Naive thymus-derived CD4-positive, alpha-beta T cell (primary cell): ENCODE measurements at regions not wholly inside any gene's neighbourhood (a gene's known extent, or its start where the extent isn't known, plus 50 kb on each side); places are given as distances from the start of the nearest gene placed in this dataset.

Experiments used
- ATAC-seq: fragments of 150-1000 bp; cut with Tn5 transposase; 2 replicates; pipeline ENCODE4 v1.10.0; 2021; ENCODE audit warnings: mild to moderate bottlenecking, moderate library complexity
- CTCF ChIA-PET: fragments of 350-600 bp; sonication (Branson Sonifier 250); formaldehyde crosslinking; loops from one replicate; lab custom pipeline; 2021; ENCODE audit warnings: antibody characterized with exemption; lab: Charles Lee
- POLR2A ChIA-PET: fragments of 350-600 bp; sonication (Branson Sonifier 250); formaldehyde crosslinking; loops from one replicate; lab custom pipeline; 2021; ENCODE audit warnings: antibody characterized with exemption, inconsistent platforms; lab: Charles Lee
- DNase-seq, 9 donors: peaks; one replicate each; pipeline versions ENCODE4 v3.0.0 to v3.0.0-alpha.2; 2020 to 2022; ENCODE audit warnings: mixed read lengths in 1 of 9
- H3K27ac ChIP-seq: one replicate; pipeline ENCODE4 v1.7.0; 2013; ENCODE audit warnings: mild to moderate bottlenecking, low read depth, low read length, moderate library complexity
- H3K27me3 ChIP-seq, 2 donors: one replicate each; pipeline ENCODE4 v1.7.0; 2013; ENCODE audit warnings: low read length in 2 of 2, mild to moderate bottlenecking in 2 of 2, moderate library complexity in 2 of 2; ENCODE audit not compliant: control insufficient read depth in 2 of 2, insufficient read depth in 2 of 2
- H3K36me3 ChIP-seq, 3 experiments: 1 replicate in 2 of 3; 2 replicates in 1 of 3; pipeline ENCODE4 v1.7.0; 2013; ENCODE audit warnings: low read length in 3 of 3, mild to moderate bottlenecking in 3 of 3, moderate library complexity in 1 of 3; ENCODE audit not compliant: insufficient read depth in 3 of 3, control insufficient read depth in 2 of 3
- H3K4me1 ChIP-seq, 2 donors: one replicate each; pipeline ENCODE4 v1.7.0; 2013; ENCODE audit warnings: low read length in 2 of 2, mild to moderate bottlenecking in 2 of 2, moderate library complexity in 1 of 2; ENCODE audit not compliant: control insufficient read depth in 2 of 2, insufficient read depth in 2 of 2
- H3K4me3 ChIP-seq: 2 replicates; pipeline ENCODE4 v1.7.0; 2013; ENCODE audit warnings: mild to moderate bottlenecking, low read length
- H3K9me3 ChIP-seq, 3 experiments: 1 replicate in 2 of 3; 2 replicates in 1 of 3; pipeline ENCODE4 v1.7.0; 2013; ENCODE audit warnings: low read length in 3 of 3; ENCODE audit not compliant: control insufficient read depth in 2 of 3
- H3K27ac Mint-ChIP-seq, 9 donors: one replicate each; pipeline ENCODE4 v1.8.0; 2020 to 2022; ENCODE audit warnings: mixed read lengths in 9 of 9, mild to moderate bottlenecking in 8 of 9, moderate library complexity in 5 of 9, inconsistent platforms in 2 of 9
- H3K27me3 Mint-ChIP-seq, 5 donors: one replicate each; pipeline ENCODE4 v1.8.0; 2021 to 2022; ENCODE audit warnings: mixed read lengths in 5 of 5, mild to moderate bottlenecking in 1 of 5
- H3K36me3 Mint-ChIP-seq, 5 donors: one replicate each; pipeline ENCODE4 v1.8.0; 2020 to 2022; ENCODE audit warnings: mixed read lengths in 5 of 5, mild to moderate bottlenecking in 3 of 5, inconsistent platforms in 1 of 5
- H3K4me1 Mint-ChIP-seq, 7 donors: one replicate each; pipeline ENCODE4 v1.8.0; 2020 to 2022; ENCODE audit warnings: mixed read lengths in 7 of 7, mild to moderate bottlenecking in 3 of 7, inconsistent platforms in 1 of 7
- H3K4me3 Mint-ChIP-seq, 10 donors: one replicate each; pipeline ENCODE4 v1.8.0; 2020 to 2022; ENCODE audit warnings: mild to moderate bottlenecking in 10 of 10, mixed read lengths in 10 of 10, moderate library complexity in 6 of 10, inconsistent platforms in 2 of 10
- H3K9me3 Mint-ChIP-seq, 11 donors: one replicate each; pipeline ENCODE4 v1.8.0; 2020 to 2022; ENCODE audit warnings: mixed read lengths in 11 of 11, mild to moderate bottlenecking in 4 of 11, inconsistent platforms in 1 of 11, moderate library complexity in 1 of 11
- intact Hi-C, 2 donors: fragments of 100-400 bp; cut with micrococcal nuclease; formaldehyde crosslinking; loops; one replicate each; pipeline ENCODE4 v1.15.1; 2023

DNA sequence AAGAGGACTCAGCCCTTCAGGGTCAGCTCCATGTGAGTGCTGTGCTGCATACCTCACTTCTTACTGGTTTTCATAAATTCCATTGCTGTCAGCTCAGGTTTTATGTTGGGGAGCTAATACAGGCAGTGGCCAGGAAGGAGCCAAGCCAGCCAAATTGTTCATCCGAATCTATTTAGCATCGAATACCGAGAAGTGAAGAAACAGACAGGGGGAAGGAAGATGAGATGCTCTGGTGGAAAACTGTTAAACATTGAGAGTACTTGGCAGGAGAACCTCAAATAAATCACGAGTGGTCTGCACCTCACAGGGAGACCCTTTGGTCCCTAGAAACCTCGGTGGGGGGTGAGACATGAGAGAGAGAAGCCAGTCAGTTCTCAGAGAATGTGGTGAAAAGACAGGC, 196.0 kb upstream of the TMEM72 start:
- H3K27ac Mint-ChIP-seq = no peak overlapping the region
- no peaks in the 10 kb centered on the region for H3K4me1 ChIP-seq
- ATAC-seq (no peak), DNase-seq (no peak)
- CTCF ChIA-PET = no interaction called here
- no peaks in the 10 kb centered on the region for H3K36me3 Mint-ChIP-seq
- H3K27me3 Mint-ChIP-seq = peaks cover 0 to 10% (median 4%) of the 10 kb centered on the region in 5 donors
- intact Hi-C loops = no loop called here
- POLR2A ChIA-PET = no interaction called here
- H3K36me3 ChIP-seq = no peaks in the 10 kb centered on the region
- peaks cover 0 to 11% (median 0%) of the 10 kb centered on the region in 11 donors for H3K9me3 Mint-ChIP-seq
- no peak overlapping the region for H3K4me3 Mint-ChIP-seq
- no peak overlapping the region for H3K4me3 ChIP-seq
- H3K27me3 ChIP-seq = no peaks in the 10 kb centered on the region
- H3K9me3 ChIP-seq = no peaks in the 10 kb centered on the region
- no peaks in the 10 kb centered on the region for H3K4me1 Mint-ChIP-seq
- no peak overlapping the region for H3K27ac ChIP-seq

DNA sequence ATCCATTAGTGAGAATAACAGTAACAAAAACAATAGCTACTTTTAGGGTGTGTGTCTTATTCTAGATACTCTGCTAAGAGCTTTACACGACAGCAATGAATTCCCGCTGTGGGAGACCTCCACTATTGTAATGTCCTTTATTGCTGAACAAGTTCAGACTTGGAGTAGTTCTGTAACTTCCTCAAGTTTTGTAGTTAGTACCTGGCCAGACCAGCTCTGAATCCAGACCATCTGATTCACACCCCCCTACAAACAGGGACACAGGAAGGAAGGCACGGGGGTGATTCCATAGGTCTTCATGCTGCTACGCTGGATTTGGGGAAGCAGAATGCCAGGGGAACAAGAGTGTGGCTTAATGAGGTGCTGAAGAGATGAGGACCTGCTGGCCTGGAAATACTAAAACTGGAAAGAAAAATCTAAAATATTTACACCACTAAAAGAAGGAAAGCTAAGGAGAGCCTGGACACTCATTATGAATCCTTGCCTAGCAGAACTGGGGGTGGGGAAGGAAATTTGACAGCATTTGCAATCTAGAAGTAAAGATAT, 194.6 kb upstream of the TMEM72 start:
- H3K9me3 ChIP-seq = no peaks in the 10 kb centered on the region
- Mint-ChIP-seq H3K4me1 (no peaks in the 10 kb centered on the region), H3K4me3 (no peak overlapping the region), H3K36me3 (no peaks in the 10 kb centered on the region), H3K9me3 (peaks cover 0 to 11% (median 0%) of the 10 kb centered on the region in 11 donors), H3K27me3 (peaks cover 0 to 10% (median 4%) of the 10 kb centered on the region in 5 donors), H3K27ac (no peak overlapping the region)
- ATAC-seq = no peak
- no peak overlapping the region for H3K4me3 ChIP-seq
- H3K27me3 ChIP-seq = no peaks in the 10 kb centered on the region
- intact Hi-C loops = no loop called here
- no peak overlapping the region for H3K27ac ChIP-seq
- no peaks in the 10 kb centered on the region for H3K4me1 ChIP-seq
- POLR2A ChIA-PET = no interaction called here
- no peak for DNase-seq
- CTCF ChIA-PET = no interaction called here
- H3K36me3 ChIP-seq = no peaks in the 10 kb centered on the region

DNA sequence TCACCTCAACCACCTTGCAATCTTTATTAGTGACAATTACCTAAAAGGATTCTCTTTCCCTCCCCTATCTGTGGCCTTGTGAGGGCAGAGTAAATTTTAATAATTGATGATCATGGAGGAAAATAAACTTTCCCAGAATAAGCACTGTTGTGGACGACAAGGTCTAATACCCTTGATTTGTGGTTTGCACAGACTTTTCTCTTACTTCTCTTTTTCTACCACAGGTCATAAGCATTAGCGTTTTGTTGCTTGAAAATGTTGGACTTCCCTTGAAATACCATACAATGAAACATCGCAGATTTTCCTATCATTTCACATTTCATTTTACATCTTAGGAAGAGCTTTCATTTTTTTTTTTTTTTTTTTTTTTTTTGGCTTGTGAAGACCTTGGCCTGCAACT, 188.1 kb upstream of the TMEM72 start:
- Histone ChIP-seq H3K9me3 (no peaks in the 10 kb centered on the region), H3K27me3 (no peaks in the 10 kb centered on the region), H3K27ac (no peak overlapping the region), H3K36me3 (no peaks in the 10 kb centered on the region), H3K4me1 (no peaks in the 10 kb centered on the region), H3K4me3 (no peak overlapping the region)
- Mint-ChIP-seq H3K36me3 (no peaks in the 10 kb centered on the region), H3K4me3 (no peak overlapping the region), H3K27ac (no peak overlapping the region), H3K4me1 (peaks cover 0 to 3% (median 0%) of the 10 kb centered on the region in 7 donors), H3K9me3 (peaks cover 0 to 16% (median 3%) of the 10 kb centered on the region in 11 donors), H3K27me3 (peaks cover 0 to 11% (median 5%) of the 10 kb centered on the region in 5 donors)
- ChIA-PET POLR2A (no interaction called here), CTCF (no interaction called here)
- ATAC-seq (no peak), DNase-seq (no peak)
- intact Hi-C loops = no loop called here

DNA sequence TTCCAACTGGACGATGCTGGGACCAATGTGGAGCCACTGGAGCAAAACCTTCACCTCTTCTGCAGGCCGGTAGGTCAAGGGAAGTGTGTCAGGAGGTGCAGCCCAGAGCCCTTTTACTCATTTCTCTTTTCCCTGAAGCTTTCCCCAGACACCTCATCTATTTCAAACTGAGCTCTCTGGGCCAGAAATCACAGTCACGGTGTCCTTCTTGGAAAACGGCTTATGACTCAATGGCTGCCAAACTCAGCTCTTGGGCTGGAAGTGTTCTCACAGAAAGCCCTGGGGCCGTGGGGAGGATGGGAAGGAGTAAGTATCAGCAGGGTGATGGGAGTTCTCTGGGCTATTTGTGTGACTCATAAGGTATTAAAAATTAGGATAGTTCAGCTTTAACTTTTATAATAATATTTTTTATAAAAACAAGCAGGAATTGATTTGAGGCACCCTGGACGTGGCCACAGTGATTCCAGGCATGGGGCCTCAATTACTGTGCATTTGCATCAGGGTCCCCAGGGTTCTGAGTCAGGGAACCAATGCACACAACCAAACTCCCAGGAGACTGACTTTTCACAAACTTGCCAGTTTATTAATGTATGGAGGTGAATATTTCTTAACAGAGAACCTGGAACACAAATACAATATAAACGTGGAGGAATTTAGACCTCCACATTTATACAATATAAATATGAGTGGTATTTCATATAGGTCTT, 187.4 kb upstream of the TMEM72 start:
- Mint-ChIP-seq H3K27ac (no peak overlapping the region), H3K36me3 (no peaks in the 10 kb centered on the region), H3K9me3 (peaks cover 0 to 15% (median 2%) of the 10 kb centered on the region in 11 donors), H3K27me3 (peaks cover 0 to 11% (median 2%) of the 10 kb centered on the region in 5 donors), H3K4me1 (peaks cover 0 to 3% (median 0%) of the 10 kb centered on the region in 7 donors), H3K4me3 (no peak overlapping the region)
- H3K4me3 ChIP-seq = no peak overlapping the region
- H3K9me3 ChIP-seq = no peaks in the 10 kb centered on the region
- H3K4me1 ChIP-seq = no peaks in the 10 kb centered on the region
- intact Hi-C loops = no loop called here
- DNase-seq (no peak), ATAC-seq (no peak)
- H3K27ac ChIP-seq = no peak overlapping the region
- no peaks in the 10 kb centered on the region for H3K27me3 ChIP-seq
- ChIA-PET CTCF (no interaction called here), POLR2A (no interaction called here)
- H3K36me3 ChIP-seq = no peaks in the 10 kb centered on the region

DNA sequence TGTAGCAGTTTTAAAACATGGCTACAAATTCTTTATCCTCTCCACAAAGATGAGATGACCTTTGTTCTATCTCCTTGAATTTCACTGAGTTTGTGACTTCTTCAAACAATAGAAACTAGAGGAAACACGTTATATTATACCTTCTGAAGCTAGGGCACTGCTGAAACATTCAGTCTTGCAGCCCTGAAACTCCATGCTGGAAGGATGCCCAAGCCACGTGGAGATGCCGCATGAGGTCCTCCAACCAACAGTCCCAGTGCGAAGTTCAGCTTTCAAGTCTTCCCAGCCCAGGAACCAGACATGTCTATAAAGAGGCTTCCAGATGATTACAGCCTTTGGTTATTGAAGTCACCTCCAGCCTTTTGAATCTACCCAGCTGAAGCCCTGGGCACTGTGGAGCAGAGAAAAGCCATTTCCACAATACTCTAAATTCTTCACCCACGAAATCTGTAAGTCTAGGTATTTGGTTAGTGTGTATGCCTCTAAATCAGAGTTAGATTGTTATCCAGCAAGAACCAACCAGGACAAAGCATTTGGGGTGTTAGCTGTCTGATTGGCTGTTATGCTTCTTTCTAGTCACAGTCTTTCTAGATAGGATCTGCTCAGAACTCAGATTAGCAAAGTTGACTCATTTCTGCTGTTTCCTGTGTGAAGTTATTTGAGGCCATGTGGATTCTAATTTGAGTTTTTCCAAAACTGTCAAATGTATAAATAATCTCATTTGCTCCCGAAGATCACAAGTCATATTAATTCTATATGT, 186.5 kb upstream of the TMEM72 start:
- intact Hi-C loops = no loop called here
- peaks cover 0 to 3% (median 0%) of the 10 kb centered on the region in 7 donors for H3K4me1 Mint-ChIP-seq
- ChIA-PET CTCF (no interaction called here), POLR2A (no interaction called here)
- no peaks in the 10 kb centered on the region for H3K36me3 Mint-ChIP-seq
- no peak overlapping the region for H3K4me3 Mint-ChIP-seq
- Histone ChIP-seq H3K4me3 (no peak overlapping the region), H3K27me3 (no peaks in the 10 kb centered on the region), H3K27ac (no peak overlapping the region), H3K36me3 (no peaks in the 10 kb centered on the region), H3K9me3 (no peaks in the 10 kb centered on the region), H3K4me1 (no peaks in the 10 kb centered on the region)
- DNase-seq (no peak), ATAC-seq (no peak)
- no peak overlapping the region for H3K27ac Mint-ChIP-seq
- peaks cover 0 to 11% (median 0%) of the 10 kb centered on the region in 5 donors for H3K27me3 Mint-ChIP-seq
- peaks cover 0 to 15% (median 0%) of the 10 kb centered on the region in 11 donors for H3K9me3 Mint-ChIP-seq

DNA sequence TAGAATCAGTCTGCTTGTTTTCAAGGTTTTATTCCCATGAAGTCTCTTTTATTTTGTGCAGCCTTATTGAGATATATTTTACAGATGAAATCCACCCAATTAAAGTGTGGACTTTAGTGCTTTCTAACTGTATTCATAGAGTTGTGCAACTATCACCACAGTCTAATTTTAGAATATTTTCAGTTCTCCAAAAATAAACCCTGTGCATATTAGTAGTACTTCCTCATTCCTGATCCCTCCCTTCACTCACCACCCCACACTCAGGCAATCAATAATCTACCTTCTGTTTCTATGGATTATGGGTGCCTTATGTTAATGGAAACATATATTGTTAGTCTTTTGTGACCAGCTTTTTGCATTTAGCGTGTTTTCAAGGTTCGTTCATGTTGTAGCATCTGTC, 185.7 kb upstream of the TMEM72 start:
- H3K36me3 ChIP-seq = no peaks in the 10 kb centered on the region
- Mint-ChIP-seq H3K4me1 (peaks cover 0 to 3% (median 0%) of the 10 kb centered on the region in 7 donors), H3K27me3 (peaks cover 0 to 12% (median 0%) of the 10 kb centered on the region in 5 donors), H3K27ac (peak overlapping the region in 1 of 9 donors; percentile 7), H3K9me3 (peaks cover 0 to 18% (median 4%) of the 10 kb centered on the region in 11 donors), H3K4me3 (no peak overlapping the region), H3K36me3 (peaks cover 0 to 2% (median 0%) of the 10 kb centered on the region in 5 donors)
- ATAC-seq (peak; percentile 71), DNase-seq (no peak)
- H3K27ac ChIP-seq = no peak overlapping the region
- no peak overlapping the region for H3K4me3 ChIP-seq
- H3K4me1 ChIP-seq = no peaks in the 10 kb centered on the region
- no peaks in the 10 kb centered on the region for H3K9me3 ChIP-seq
- CTCF ChIA-PET = no interaction called here
- intact Hi-C loops = no loop called here
- no peaks in the 10 kb centered on the region for H3K27me3 ChIP-seq
- POLR2A ChIA-PET = no interaction called here
